Activated CD8-positive, alpha-beta memory T cell treated with anti-CD3 and anti-CD28 coated beads, Interleukin-2, amount 50 U/mL, for 4 hours (primary cell): ENCODE measurements at regions not wholly inside any gene's neighbourhood (a gene's known extent, or its start where the extent isn't known, plus 50 kb on each side); places are given as distances from the start of the nearest gene placed in this dataset.
"Not testable (repeated sequence)": the region's sequence is repeated elsewhere in the genome, so short reads cannot be mapped to it uniquely, and the experiment has no call there.

Experiments
- DNase-seq: peaks from one replicate; pipeline ENCODE4 v3.0.0-alpha.2; 2020

GRCh38 chr6:4655196-4656025 lies 120.8 kb upstream of the CDYL start:
- DNase-seq = no peak

- no peak for DNase-seq
These were observed 123.1 kb upstream of the CDYL start for GRCh38 chr6:4653141-4653540.

GRCh38 chr6:4651831-4652467 lies 124.3 kb upstream of the CDYL start:
- DNase-seq = no peak

GRCh38 chr6:4649728-4650127 lies 126.5 kb upstream of the CDYL start:
- no peak for DNase-seq

- no peak for DNase-seq
These were observed 128.5 kb upstream of the CDYL start for GRCh38 chr6:4647414-4648365.

GRCh38 chr6:4645713-4646360 lies 130.4 kb upstream of the CDYL start:
- no peak for DNase-seq

GRCh38 chr6:4644996-4645395 lies 131.2 kb upstream of the CDYL start:
- no peak for DNase-seq

- DNase-seq = no peak
These were observed 134.7 kb upstream of the CDYL start for GRCh38 chr6:4641461-4641860.

GRCh38 chr6:4640139-4640538 lies 136.1 kb upstream of the CDYL start:
- DNase-seq = no peak

GRCh38 chr6:4638641-4639040 lies 137.6 kb upstream of the CDYL start:
- no peak for DNase-seq

- no peak for DNase-seq
These were observed 138.3 kb upstream of the CDYL start for GRCh38 chr6:4637691-4638433.

- DNase-seq = no peak
These were observed 139.4 kb upstream of the CDYL start for GRCh38 chr6:4636881-4637224.

- DNase-seq = no peak
These were observed 139.9 kb upstream of the CDYL start for GRCh38 chr6:4636191-4636880.

GRCh38 chr6:4635666-4636065 lies 140.5 kb upstream of the CDYL start:
- DNase-seq = no peak

GRCh38 chr6:4632421-4632820 lies 143.8 kb upstream of the CDYL start:
- no peak for DNase-seq

GRCh38 chr6:4629789-4630188 lies 146.4 kb upstream of the CDYL start:
- DNase-seq = not testable (repeated sequence)

GRCh38 chr6:4625557-4625956 lies 150.6 kb upstream of the CDYL start:
- no peak for DNase-seq

- no peak for DNase-seq
These were observed 151.5 kb upstream of the CDYL start for GRCh38 chr6:4624726-4625125.

GRCh38 chr6:4620284-4621151 lies 155.7 kb upstream of the CDYL start:
- no peak for DNase-seq

- DNase-seq = no peak
These were observed 159.9 kb upstream of the CDYL start for GRCh38 chr6:4616311-4616710.

GRCh38 chr6:4615891-4616290 lies 160.3 kb upstream of the CDYL start:
- no peak for DNase-seq
